Prostate gland (tissue), 2 donors: ENCODE measurements at regions not wholly inside any gene's neighbourhood (a gene's known extent, or its start where the extent isn't known, plus 50 kb on each side); places are given as distances from the start of the nearest gene placed in this dataset.

Source experiments
- DNase-seq: peaks from one replicate; pipeline ENCODE4 v3.0.0-alpha.2; 2019; ENCODE audit warnings: low spot score
- H3K27ac ChIP-seq, 2 donors: fragments of 200-600 bp; sonication (generic); 2 replicates each; pipeline ENCODE4 v1.5.1; 2017 to 2019
- H3K27me3 ChIP-seq: fragments of 200-600 bp; sonication (generic); replicated peaks from 2 replicates; pipeline ENCODE4 v1.5.1; 2019; ENCODE audit not compliant: insufficient read depth
- H3K36me3 ChIP-seq, 2 donors: fragments of 200-600 bp; sonication (generic); 1 replicate in 1 of 2; 2 replicates in 1 of 2; pipeline versions ENCODE4 v1.5.1 to v1.8.1; 2017 to 2019
- H3K4me1 ChIP-seq: fragments of 200-600 bp; sonication (generic); replicated peaks from 2 replicates; pipeline ENCODE4 v1.5.1; 2019
- H3K4me3 ChIP-seq, 2 donors: fragments of 200-600 bp; sonication (generic); 2 replicates each; pipeline ENCODE4 v1.5.1; 2017 to 2019
- H3K9me3 ChIP-seq: fragments of 200-600 bp; sonication (generic); 2 replicates; pipeline ENCODE4 v1.5.1; 2017
- CTCF ChIP-seq, 4 experiments: fragments of 200-600 bp in 2 of 4; fragments of 450-650 bp in 2 of 4; sonication (generic) in 2 of 4; IDR thresholded peaks; 1 replicate in 3 of 4; 2 replicates in 1 of 4; pipeline ENCODE4 v1.5.1; 2016 to 2019; ENCODE audit warnings: antibody characterized with exemption in 4 of 4, mild to moderate bottlenecking in 2 of 4, moderate library complexity in 2 of 4
- POLR2A ChIP-seq: fragments of 450-650 bp; IDR thresholded peaks from one replicate; pipeline ENCODE4 v1.6.1; 2016; ENCODE audit warnings: antibody characterized with exemption, mild to moderate bottlenecking
- POLR2AphosphoS5 ChIP-seq: sonication (generic); formaldehyde crosslinking; IDR thresholded peaks from one replicate; pipeline ENCODE4 v1.6.1; 2017; ENCODE audit warnings: antibody characterized with exemption
- WGBS: methylation state at CpG from one replicate; pipeline ENCODE4 v1.1.5; 2018; 5-methylcytosine and 5-hydroxymethylcytosine counted together
- intact Hi-C: fragments of 100-400 bp; cut with DNase I; formaldehyde crosslinking; loops from one replicate; pipeline ENCODE4 v1.14.2; 2022

GRCh38 chr3:34351882-34352777, 553.7 kb downstream of the PDCD6IP start:
- no peak for TF ChIP-seq CTCF (IDR thresholded peaks at IDR 0.05)
- TF ChIP-seq POLR2AphosphoS5 = no peak
- no peak for TF ChIP-seq POLR2A
- DNase-seq = no peak
- Histone ChIP-seq H3K27me3 (no peaks in the 10 kb centered on the region), H3K9me3 (no peaks in the 10 kb centered on the region), H3K27ac (no peak overlapping the region), H3K4me3 (no peak overlapping the region), H3K36me3 (no peaks in the 10 kb centered on the region), H3K4me1 (no peaks in the 10 kb centered on the region)
- intact Hi-C loops = no loop called here
- WGBS = 63% methylated on average over 5 of the region's 5 CpGs

- H3K27ac ChIP-seq = no peak overlapping the region
- no peak for DNase-seq
- no peaks in the 10 kb centered on the region for H3K4me1 ChIP-seq
- TF ChIP-seq CTCF (IDR thresholded peaks at IDR 0.05) = no peak
- TF ChIP-seq POLR2A = no peak
- no peak for TF ChIP-seq POLR2AphosphoS5
- 95% methylated on average over 2 of the region's 2 CpGs for WGBS
- intact Hi-C loops = no loop called here
- H3K4me3 ChIP-seq = no peak overlapping the region
- no peaks in the 10 kb centered on the region for H3K27me3 ChIP-seq
- H3K9me3 ChIP-seq = no peaks in the 10 kb centered on the region
- H3K36me3 ChIP-seq = no peaks in the 10 kb centered on the region
Measured at GRCh38 chr3:34352778-34353331, 554.4 kb downstream of the PDCD6IP start.

- no peaks in the 10 kb centered on the region for H3K4me1 ChIP-seq
- no peak overlapping the region for H3K27ac ChIP-seq
- H3K9me3 ChIP-seq = no peaks in the 10 kb centered on the region
- intact Hi-C loops = no loop called here
- no peaks in the 10 kb centered on the region for H3K36me3 ChIP-seq
- no peaks in the 10 kb centered on the region for H3K27me3 ChIP-seq
- no peak for DNase-seq
- WGBS = 64% methylated on average over 4 of the region's 4 CpGs
- TF ChIP-seq POLR2A (no peak), CTCF (IDR thresholded peaks at IDR 0.05) (no peak), POLR2AphosphoS5 (no peak)
- H3K4me3 ChIP-seq = no peak overlapping the region
Measured at GRCh38 chr3:34357461-34357860, 559.0 kb downstream of the PDCD6IP start.

GRCh38 chr3:34359064-34359463, 560.6 kb downstream of the PDCD6IP start:
- no peaks in the 10 kb centered on the region for H3K27me3 ChIP-seq
- intact Hi-C loops = no loop called here
- DNase-seq = no peak
- no peak overlapping the region for H3K4me3 ChIP-seq
- TF ChIP-seq POLR2AphosphoS5 (no peak), POLR2A (no peak), CTCF (IDR thresholded peaks at IDR 0.05) (no peak)
- H3K27ac ChIP-seq = no peak overlapping the region
- WGBS = 95% methylated on average over 2 of the region's 2 CpGs
- H3K9me3 ChIP-seq = no peaks in the 10 kb centered on the region
- H3K36me3 ChIP-seq = no peaks in the 10 kb centered on the region
- H3K4me1 ChIP-seq = no peaks in the 10 kb centered on the region

GRCh38 chr3:34360713-34361112, 562.3 kb downstream of the PDCD6IP start:
- WGBS = 90% methylated on average over 5 of the region's 5 CpGs
- no peak overlapping the region for H3K27ac ChIP-seq

More at GRCh38 chr3:34360713-34361112, 562.3 kb downstream of the PDCD6IP start:
- H3K4me1 ChIP-seq = no peaks in the 10 kb centered on the region
- no peaks in the 10 kb centered on the region for H3K9me3 ChIP-seq
- H3K27me3 ChIP-seq = no peaks in the 10 kb centered on the region
- intact Hi-C loops = no loop called here
- DNase-seq = no peak
- TF ChIP-seq POLR2A (no peak), POLR2AphosphoS5 (no peak), CTCF (IDR thresholded peaks at IDR 0.05) (no peak)
- no peak overlapping the region for H3K4me3 ChIP-seq
- no peaks in the 10 kb centered on the region for H3K36me3 ChIP-seq
